GM20000 (cell line): ENCODE measurements at regions not wholly inside any gene's neighbourhood (a gene's known extent, or its start where the extent isn't known, plus 50 kb on each side); places are given as distances from the start of the nearest gene placed in this dataset.
A peak's percentile ranks its signal among the peaks of the same experiment; 100 is the strongest.

Experiments used
- DNase-seq: peaks from one replicate; pipeline ENCODE4 v3.0.0; 2012; ENCODE audit warnings: low spot score
- CTCF ChIP-seq: IDR thresholded peaks from 2 replicates; pipeline ENCODE4 v1.5.1; 2012; ENCODE audit warnings: mild to moderate bottlenecking, control low read depth; ENCODE audit errors: extremely low read depth, missing control alignments

GRCh38 chr21:26412885-26413284 lies 160.2 kb downstream of the CYYR1 start:
- no peak for TF ChIP-seq CTCF
- no peak for DNase-seq

GRCh38 chr21:26409735-26410134 lies 163.4 kb downstream of the CYYR1 start:
- TF ChIP-seq CTCF, result no peak
- no peak for DNase-seq

- TF ChIP-seq CTCF, result no peak
- no peak for DNase-seq
Measured at GRCh38 chr21:26408511-26408910, 164.6 kb downstream of the CYYR1 start.

GRCh38 chr21:26406526-26406925 lies 166.6 kb downstream of the CYYR1 start:
- no peak for DNase-seq
- TF ChIP-seq CTCF, result no peak

GRCh38 chr21:26405735-26406361 lies 167.2 kb downstream of the CYYR1 start:
- peak; percentile 8 for DNase-seq
- no peak for TF ChIP-seq CTCF

GRCh38 chr21:26405071-26405470 lies 168.0 kb downstream of the CYYR1 start:
- DNase-seq, result no peak
- no peak for TF ChIP-seq CTCF

GRCh38 chr21:26404288-26404687 lies 168.8 kb downstream of the CYYR1 start:
- TF ChIP-seq CTCF, result no peak
- no peak for DNase-seq
